Muscle of leg (tissue), 3 donors: ENCODE measurements at regions not wholly inside any gene's neighbourhood (a gene's known extent, or its start where the extent isn't known, plus 50 kb on each side); places are given as distances from the start of the nearest gene placed in this dataset.

ENCODE experiments used
- DNase-seq: peaks from one replicate; pipeline ENCODE4 v3.0.0; 2013
- H3K27ac ChIP-seq: one replicate; pipeline ENCODE4 v1.5.1; 2013; ENCODE audit warnings: mild to moderate bottlenecking, low read length, control low read depth
- H3K27me3 ChIP-seq: one replicate; pipeline ENCODE4 v1.6.1; 2013; ENCODE audit warnings: low read length; ENCODE audit not compliant: control insufficient read depth, insufficient read depth
- H3K36me3 ChIP-seq: one replicate; pipeline ENCODE4 v1.6.1; 2013; ENCODE audit warnings: low read length; ENCODE audit not compliant: control insufficient read depth, insufficient read depth
- H3K4me1 ChIP-seq: one replicate; pipeline ENCODE4 v1.6.1; 2013; ENCODE audit warnings: low read length; ENCODE audit not compliant: control insufficient read depth, insufficient read depth
- H3K4me3 ChIP-seq: one replicate; pipeline ENCODE4 v1.5.1; 2013; ENCODE audit warnings: low read length, control low read depth
- H3K9me3 ChIP-seq: replicated peaks from 2 replicates; pipeline ENCODE4 v1.6.1; 2013; ENCODE audit warnings: low read depth, low read length; ENCODE audit not compliant: control insufficient read depth
- WGBS: methylation state at CpG from one replicate; pipeline ENCODE4 v1.1.5; 2013; ENCODE audit warnings: missing lambda C conversion rate; ENCODE audit not compliant: insufficient coverage; 5-methylcytosine and 5-hydroxymethylcytosine counted together

GRCh38 chr4:13088726-13089658 lies 395.1 kb downstream of the RAB28 start:
- no peak overlapping the region for H3K27ac ChIP-seq
- DNase-seq, result no peak
- WGBS, result no CpG with 5 or more reads among the region's 2 CpGs

GRCh38 chr4:13087041-13087440 lies 397.1 kb downstream of the RAB28 start:
- H3K4me1 ChIP-seq, result no peaks in the 10 kb centered on the region
- H3K9me3 ChIP-seq, result no peaks in the 10 kb centered on the region
- no peak overlapping the region for H3K4me3 ChIP-seq
- no peaks in the 10 kb centered on the region for H3K36me3 ChIP-seq
- WGBS, result no CpG with 5 or more reads among the region's 1 CpG
- DNase-seq, result no peak
- no peak overlapping the region for H3K27ac ChIP-seq
- H3K27me3 ChIP-seq, result no peaks in the 10 kb centered on the region

More at GRCh38 chr4:13088726-13089658, 395.1 kb downstream of the RAB28 start:
- H3K9me3 ChIP-seq, result no peaks in the 10 kb centered on the region
- H3K27me3 ChIP-seq, result no peaks in the 10 kb centered on the region
- H3K4me1 ChIP-seq, result no peaks in the 10 kb centered on the region
- no peaks in the 10 kb centered on the region for H3K36me3 ChIP-seq
- H3K4me3 ChIP-seq, result no peak overlapping the region

- WGBS, result 87% methylated on average over 2 of the region's 2 CpGs
- no peak for DNase-seq
- Histone ChIP-seq H3K4me1 (no peaks in the 10 kb centered on the region), H3K9me3 (peaks cover 14% of the 10 kb centered on the region), H3K36me3 (no peaks in the 10 kb centered on the region), H3K4me3 (no peak overlapping the region), H3K27me3 (no peaks in the 10 kb centered on the region), H3K27ac (no peak overlapping the region)
Measured at GRCh38 chr4:13084210-13084609, 399.9 kb downstream of the RAB28 start.

GRCh38 chr4:13081830-13082229 lies 402.3 kb downstream of the RAB28 start:
- H3K27me3 ChIP-seq, result no peaks in the 10 kb centered on the region
- H3K4me3 ChIP-seq, result no peak overlapping the region
- H3K27ac ChIP-seq, result no peak overlapping the region
- no peak for DNase-seq
- H3K36me3 ChIP-seq, result no peaks in the 10 kb centered on the region
- H3K4me1 ChIP-seq, result no peaks in the 10 kb centered on the region
- H3K9me3 ChIP-seq, result peaks cover 14% of the 10 kb centered on the region

- Histone ChIP-seq H3K36me3 (no peaks in the 10 kb centered on the region), H3K27me3 (no peaks in the 10 kb centered on the region), H3K9me3 (no peaks in the 10 kb centered on the region), H3K27ac (no peak overlapping the region), H3K4me3 (no peak overlapping the region), H3K4me1 (no peaks in the 10 kb centered on the region)
- DNase-seq, result no peak
- no CpG with 5 or more reads among the region's 1 CpG for WGBS
Measured at GRCh38 chr4:13067077-13067476, 417.1 kb downstream of the RAB28 start.

- H3K4me3 ChIP-seq, result no peak overlapping the region
- 38% methylated on average over 1 of the region's 4 CpGs for WGBS
- no peaks in the 10 kb centered on the region for H3K27me3 ChIP-seq
- DNase-seq, result no peak
- H3K36me3 ChIP-seq, result no peaks in the 10 kb centered on the region
- H3K9me3 ChIP-seq, result no peaks in the 10 kb centered on the region
- no peak overlapping the region for H3K27ac ChIP-seq
- no peaks in the 10 kb centered on the region for H3K4me1 ChIP-seq
Measured at GRCh38 chr4:13059019-13059418, 425.1 kb downstream of the RAB28 start.

GRCh38 chr4:13056630-13057189 lies 427.4 kb downstream of the RAB28 start:
- Histone ChIP-seq H3K4me3 (no peak overlapping the region), H3K36me3 (no peaks in the 10 kb centered on the region), H3K27me3 (no peaks in the 10 kb centered on the region), H3K27ac (no peak overlapping the region), H3K9me3 (no peaks in the 10 kb centered on the region), H3K4me1 (no peaks in the 10 kb centered on the region)
- no peak for DNase-seq
- WGBS, result 80% methylated on average over 2 of the region's 4 CpGs

GRCh38 chr4:13054420-13054970 lies 429.6 kb downstream of the RAB28 start:
- peak; percentile 45 for DNase-seq
- H3K36me3 ChIP-seq, result no peaks in the 10 kb centered on the region
- H3K4me3 ChIP-seq, result no peak overlapping the region
- H3K27me3 ChIP-seq, result no peaks in the 10 kb centered on the region
- H3K9me3 ChIP-seq, result no peaks in the 10 kb centered on the region
- no peaks in the 10 kb centered on the region for H3K4me1 ChIP-seq
- WGBS, result no CpG with 5 or more reads among the region's 3 CpGs
- no peak overlapping the region for H3K27ac ChIP-seq

- H3K4me1 ChIP-seq, result no peaks in the 10 kb centered on the region
- H3K27ac ChIP-seq, result no peak overlapping the region
- 77% methylated on average over 3 of the region's 4 CpGs for WGBS
- no peak overlapping the region for H3K4me3 ChIP-seq
- no peaks in the 10 kb centered on the region for H3K36me3 ChIP-seq
- H3K27me3 ChIP-seq, result no peaks in the 10 kb centered on the region
- H3K9me3 ChIP-seq, result no peaks in the 10 kb centered on the region
- no peak for DNase-seq
Measured at GRCh38 chr4:13047591-13047990, 436.5 kb downstream of the RAB28 start.

GRCh38 chr4:13036841-13037240 lies 447.3 kb downstream of the RAB28 start:
- Histone ChIP-seq H3K36me3 (no peaks in the 10 kb centered on the region), H3K4me1 (no peaks in the 10 kb centered on the region), H3K4me3 (no peak overlapping the region), H3K9me3 (no peaks in the 10 kb centered on the region), H3K27ac (no peak overlapping the region), H3K27me3 (no peaks in the 10 kb centered on the region)
- no peak for DNase-seq
- no CpG with 5 or more reads among the region's 3 CpGs for WGBS
